ENCODE measurements at regions not wholly inside any gene's neighbourhood (a gene's known extent, or its start where the extent isn't known, plus 50 kb on each side); places are given as distances from the start of the nearest gene placed in this dataset.

DNA sequence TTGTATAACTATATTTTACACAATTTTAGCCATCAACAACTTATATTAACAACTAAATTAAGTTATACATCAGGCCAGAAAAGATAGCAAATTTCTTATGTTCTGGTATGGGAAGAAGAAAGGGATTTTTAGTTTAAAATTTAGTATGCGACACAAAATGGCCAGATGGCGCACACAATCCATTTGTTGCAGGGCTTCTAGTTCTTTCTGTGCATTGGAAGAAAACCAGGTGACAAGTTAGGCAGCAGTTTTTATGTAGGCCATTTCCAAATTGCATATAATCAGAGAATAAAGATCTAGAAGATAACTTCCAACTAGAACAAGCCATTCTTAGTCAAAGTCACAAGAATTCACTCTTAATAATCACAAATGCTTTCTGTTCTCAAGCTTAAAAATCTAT is 230.1 kb upstream of the ZNF717 start:
- H3K4me2 ChIP-seq (ENCODE audit: low read length) = no peak overlapping the region
- no peak overlapping the region for H4K8ac ChIP-seq (ENCODE audit: low read depth, low read length)
- H2AK5ac ChIP-seq (ENCODE audit: low read length) = no peak overlapping the region
- no peak overlapping the region for H2BK120ac ChIP-seq (ENCODE audit: insufficient read depth, low read length, poor library complexity)
- no peak overlapping the region for H3K23ac ChIP-seq (ENCODE audit: low read length)
- H3K18ac ChIP-seq (ENCODE audit: low read length) = no peak overlapping the region
- no peak overlapping the region for H2BK12ac ChIP-seq (ENCODE audit: low read length)
- no peak overlapping the region for H3K14ac ChIP-seq (ENCODE audit: low read length)
- no peak overlapping the region for H3K9ac ChIP-seq (ENCODE audit: low read length)
- no peak overlapping the region for H4K91ac ChIP-seq (ENCODE audit: low read depth, low read length)
- H3K4me3 ChIP-seq (ENCODE audit: low read depth, low read length) = no peak overlapping the region
- no peak for DNase-seq
- H2BK5ac ChIP-seq (ENCODE audit: low read depth, low read length, poor library complexity) = no peak overlapping the region
- H3K27ac ChIP-seq (ENCODE audit: low read depth, low read length) = no peak overlapping the region
- H3K4me1 ChIP-seq (ENCODE audit: control insufficient read depth in 1 of 2, insufficient read depth in 2 of 2, low read length in 2 of 2) = no peaks in the 10 kb centered on the region
- no peak overlapping the region for H4K12ac ChIP-seq (ENCODE audit: low read depth, low read length)
- no peaks in the 10 kb centered on the region for H3K79me1 ChIP-seq (ENCODE audit: low read length)
- no peaks in the 10 kb centered on the region for H3K36me3 ChIP-seq (ENCODE audit: control insufficient read depth in 1 of 2, insufficient read depth in 2 of 2, low read length in 2 of 2)
- H2AFZ ChIP-seq (ENCODE audit: insufficient read depth, low read length, poor library complexity) = no peak overlapping the region
- WGBS (ENCODE audit: extremely low coverage, insufficient coverage, insufficient read length) = no CpG with 5 or more reads among the region's 2 CpGs
- H3K4ac ChIP-seq (ENCODE audit: low read depth, low read length) = no peak overlapping the region
- no peaks in the 10 kb centered on the region for H3K9me3 ChIP-seq (ENCODE audit: insufficient read depth, low read depth, low read length)
- H3K79me2 ChIP-seq (ENCODE audit: control insufficient read depth, insufficient read depth, low read length, poor library complexity) = no peaks in the 10 kb centered on the region
- H3K27me3 ChIP-seq (ENCODE audit: insufficient read depth, low read length) = no peaks in the 10 kb centered on the region

DNA sequence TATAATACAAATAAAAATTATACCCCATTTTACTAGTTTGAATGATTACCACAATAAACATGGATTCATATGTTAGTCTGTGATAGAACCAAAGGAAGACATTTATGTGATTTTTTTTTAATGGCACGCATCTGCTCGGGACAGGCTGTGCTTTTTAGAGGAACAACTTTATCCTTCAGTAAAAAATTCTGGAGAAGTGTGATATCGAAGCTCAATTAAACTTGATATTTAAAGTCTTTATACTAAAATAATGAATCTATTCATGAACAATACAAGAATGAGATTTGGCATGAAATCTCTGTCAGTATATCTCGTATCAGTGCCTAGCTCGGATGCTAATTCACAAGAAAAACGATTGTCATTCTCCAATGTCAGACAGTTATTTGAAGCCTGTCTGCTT is 230.8 kb upstream of the ZNF717 start:
- H3K27ac ChIP-seq (ENCODE audit: low read depth, low read length) = no peak overlapping the region
- H3K4me3 ChIP-seq (ENCODE audit: low read depth, low read length) = no peak overlapping the region
- no peaks in the 10 kb centered on the region for H3K27me3 ChIP-seq (ENCODE audit: insufficient read depth, low read length)
- no peak overlapping the region for H4K91ac ChIP-seq (ENCODE audit: low read depth, low read length)
- no peak overlapping the region for H3K9ac ChIP-seq (ENCODE audit: low read length)
- H3K36me3 ChIP-seq (ENCODE audit: control insufficient read depth in 1 of 2, insufficient read depth in 2 of 2, low read length in 2 of 2) = no peaks in the 10 kb centered on the region
- H2BK120ac ChIP-seq (ENCODE audit: insufficient read depth, low read length, poor library complexity) = no peak overlapping the region
- H3K79me1 ChIP-seq (ENCODE audit: low read length) = no peaks in the 10 kb centered on the region
- H4K8ac ChIP-seq (ENCODE audit: low read depth, low read length) = no peak overlapping the region
- H3K4me2 ChIP-seq (ENCODE audit: low read length) = no peak overlapping the region
- DNase-seq = no peak
- H2AK5ac ChIP-seq (ENCODE audit: low read length) = no peak overlapping the region
- no peak overlapping the region for H3K18ac ChIP-seq (ENCODE audit: low read length)
- WGBS (ENCODE audit: extremely low coverage, insufficient coverage, insufficient read length) = no CpG with 5 or more reads among the region's 6 CpGs
- no peak overlapping the region for H2BK5ac ChIP-seq (ENCODE audit: low read depth, low read length, poor library complexity)
- H3K23ac ChIP-seq (ENCODE audit: low read length) = no peak overlapping the region
- no peak overlapping the region for H4K12ac ChIP-seq (ENCODE audit: low read depth, low read length)
- H2AFZ ChIP-seq (ENCODE audit: insufficient read depth, low read length, poor library complexity) = no peak overlapping the region
- H3K79me2 ChIP-seq (ENCODE audit: control insufficient read depth, insufficient read depth, low read length, poor library complexity) = no peaks in the 10 kb centered on the region
- H2BK12ac ChIP-seq (ENCODE audit: low read length) = no peak overlapping the region
- no peak overlapping the region for H3K14ac ChIP-seq (ENCODE audit: low read length)
- H3K9me3 ChIP-seq (ENCODE audit: insufficient read depth, low read depth, low read length) = no peaks in the 10 kb centered on the region
- H3K4me1 ChIP-seq (ENCODE audit: control insufficient read depth in 1 of 2, insufficient read depth in 2 of 2, low read length in 2 of 2) = no peaks in the 10 kb centered on the region
- H3K4ac ChIP-seq (ENCODE audit: low read depth, low read length) = no peak overlapping the region

DNA sequence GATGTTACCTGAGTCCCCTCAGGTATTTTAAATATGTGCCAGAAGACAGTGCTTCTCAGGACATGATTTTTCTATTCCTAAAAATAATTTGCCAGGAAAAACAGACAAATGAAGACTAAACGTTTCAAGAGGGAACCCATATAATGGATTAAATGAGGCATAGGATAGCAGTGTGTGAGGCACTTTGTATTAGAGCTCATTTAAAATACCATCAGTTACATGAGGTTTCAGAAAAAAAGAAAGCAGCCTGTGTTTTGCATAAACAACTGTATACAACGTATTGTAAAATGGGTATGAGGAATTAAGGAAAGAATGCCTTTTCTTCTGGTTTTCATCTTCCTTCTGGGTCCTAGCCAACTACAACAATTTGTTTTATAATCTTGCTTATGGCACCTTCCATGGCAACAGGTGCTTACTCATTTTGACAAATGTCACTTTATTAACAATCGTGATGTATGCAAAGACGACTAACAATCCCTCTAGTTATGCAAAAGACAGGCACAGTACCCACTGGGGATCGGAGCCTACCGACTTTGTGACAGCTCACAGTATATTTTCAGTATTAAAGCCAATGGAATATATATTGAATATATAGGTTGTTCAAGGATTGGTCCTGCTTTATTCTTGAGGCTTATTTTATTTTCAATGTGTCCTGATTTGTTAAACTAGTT is 231.6 kb upstream of the ZNF717 start:
- DNase-seq = no peak
- no peak overlapping the region for H3K18ac ChIP-seq (ENCODE audit: low read length)
- H3K4me1 ChIP-seq (ENCODE audit: control insufficient read depth in 1 of 2, insufficient read depth in 2 of 2, low read length in 2 of 2) = no peaks in the 10 kb centered on the region
- no peak overlapping the region for H4K12ac ChIP-seq (ENCODE audit: low read depth, low read length)
- H3K27me3 ChIP-seq (ENCODE audit: insufficient read depth, low read length) = no peaks in the 10 kb centered on the region
- H3K4me2 ChIP-seq (ENCODE audit: low read length) = no peak overlapping the region
- H2AFZ ChIP-seq (ENCODE audit: insufficient read depth, low read length, poor library complexity) = no peak overlapping the region
- H2BK120ac ChIP-seq (ENCODE audit: insufficient read depth, low read length, poor library complexity) = no peak overlapping the region
- no peak overlapping the region for H3K23ac ChIP-seq (ENCODE audit: low read length)
- no peak overlapping the region for H2BK5ac ChIP-seq (ENCODE audit: low read depth, low read length, poor library complexity)
- H3K36me3 ChIP-seq (ENCODE audit: control insufficient read depth in 1 of 2, insufficient read depth in 2 of 2, low read length in 2 of 2) = no peaks in the 10 kb centered on the region
- no CpG with 5 or more reads among the region's 6 CpGs for WGBS (ENCODE audit: extremely low coverage, insufficient coverage, insufficient read length)
- no peaks in the 10 kb centered on the region for H3K79me2 ChIP-seq (ENCODE audit: control insufficient read depth, insufficient read depth, low read length, poor library complexity)
- no peaks in the 10 kb centered on the region for H3K79me1 ChIP-seq (ENCODE audit: low read length)
- H3K9ac ChIP-seq (ENCODE audit: low read length) = no peak overlapping the region
- H2AK5ac ChIP-seq (ENCODE audit: low read length) = no peak overlapping the region
- no peak overlapping the region for H2BK12ac ChIP-seq (ENCODE audit: low read length)
- H4K8ac ChIP-seq (ENCODE audit: low read depth, low read length) = no peak overlapping the region
- no peak overlapping the region for H4K91ac ChIP-seq (ENCODE audit: low read depth, low read length)
- no peak overlapping the region for H3K27ac ChIP-seq (ENCODE audit: low read depth, low read length)
- no peak overlapping the region for H3K14ac ChIP-seq (ENCODE audit: low read length)
- no peak overlapping the region for H3K4ac ChIP-seq (ENCODE audit: low read depth, low read length)
- no peak overlapping the region for H3K4me3 ChIP-seq (ENCODE audit: low read depth, low read length)
- no peaks in the 10 kb centered on the region for H3K9me3 ChIP-seq (ENCODE audit: insufficient read depth, low read depth, low read length)

DNA sequence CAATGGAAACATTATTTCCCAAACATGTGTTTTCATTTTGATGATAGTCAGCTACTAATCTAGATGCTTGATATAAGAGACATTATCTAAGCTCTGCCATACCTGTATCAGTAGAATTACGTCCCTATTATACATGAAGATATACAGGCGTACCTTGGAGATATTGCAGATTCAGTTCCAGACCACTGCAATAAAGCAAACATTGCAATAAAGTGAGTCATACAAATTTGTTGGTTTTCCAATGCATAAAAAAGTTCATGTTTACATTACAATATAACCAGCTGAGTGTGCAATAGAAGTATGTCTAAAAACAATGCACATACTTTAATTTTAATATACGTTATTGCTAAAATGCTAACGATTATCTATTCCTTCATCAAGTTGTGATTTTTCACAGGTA is 236.0 kb upstream of the ZNF717 start:
- Histone ChIP-seq H3K4ac (ENCODE audit: low read depth, low read length) (no peak overlapping the region), H2AK5ac (ENCODE audit: low read length) (no peak overlapping the region), H2AFZ (ENCODE audit: insufficient read depth, low read length, poor library complexity) (no peak overlapping the region), H3K79me2 (ENCODE audit: control insufficient read depth, insufficient read depth, low read length, poor library complexity) (no peaks in the 10 kb centered on the region), H3K27me3 (ENCODE audit: insufficient read depth, low read length) (no peaks in the 10 kb centered on the region), H3K9me3 (ENCODE audit: insufficient read depth, low read depth, low read length) (no peaks in the 10 kb centered on the region), H3K36me3 (ENCODE audit: control insufficient read depth in 1 of 2, insufficient read depth in 2 of 2, low read length in 2 of 2) (no peaks in the 10 kb centered on the region), H3K18ac (ENCODE audit: low read length) (no peak overlapping the region), H3K27ac (ENCODE audit: low read depth, low read length) (no peak overlapping the region), H4K8ac (ENCODE audit: low read depth, low read length) (no peak overlapping the region), H2BK5ac (ENCODE audit: low read depth, low read length, poor library complexity) (no peak overlapping the region), H3K4me1 (ENCODE audit: control insufficient read depth in 1 of 2, insufficient read depth in 2 of 2, low read length in 2 of 2) (no peaks in the 10 kb centered on the region), H3K23ac (ENCODE audit: low read length) (no peak overlapping the region), H3K4me2 (ENCODE audit: low read length) (no peak overlapping the region), H3K79me1 (ENCODE audit: low read length) (no peaks in the 10 kb centered on the region), H3K14ac (ENCODE audit: low read length) (no peak overlapping the region), H4K91ac (ENCODE audit: low read depth, low read length) (no peak overlapping the region), H3K9ac (ENCODE audit: low read length) (no peak overlapping the region), H4K12ac (ENCODE audit: low read depth, low read length) (no peak overlapping the region), H2BK120ac (ENCODE audit: insufficient read depth, low read length, poor library complexity) (no peak overlapping the region), H3K4me3 (ENCODE audit: low read depth, low read length) (no peak overlapping the region), H2BK12ac (ENCODE audit: low read length) (no peak overlapping the region)
- WGBS (ENCODE audit: extremely low coverage, insufficient coverage, insufficient read length) = no CpG with 5 or more reads among the region's 4 CpGs
- DNase-seq = no peak
